NT2/D1 (cell line): ENCODE measurements at regions not wholly inside any gene's neighbourhood (a gene's known extent, or its start where the extent isn't known, plus 50 kb on each side); places are given as distances from the start of the nearest gene placed in this dataset.

Experiments
- YY1 ChIP-seq: IDR thresholded peaks from 2 replicates; pipeline ENCODE4 v1.6.1; 2011; ENCODE audit not compliant: insufficient read length, insufficient read depth
- ZNF274 ChIP-seq: IDR thresholded peaks from 2 replicates; pipeline ENCODE4 v1.6.1; 2011; ENCODE audit warnings: mild to moderate bottlenecking, low read depth, low read length

DNA sequence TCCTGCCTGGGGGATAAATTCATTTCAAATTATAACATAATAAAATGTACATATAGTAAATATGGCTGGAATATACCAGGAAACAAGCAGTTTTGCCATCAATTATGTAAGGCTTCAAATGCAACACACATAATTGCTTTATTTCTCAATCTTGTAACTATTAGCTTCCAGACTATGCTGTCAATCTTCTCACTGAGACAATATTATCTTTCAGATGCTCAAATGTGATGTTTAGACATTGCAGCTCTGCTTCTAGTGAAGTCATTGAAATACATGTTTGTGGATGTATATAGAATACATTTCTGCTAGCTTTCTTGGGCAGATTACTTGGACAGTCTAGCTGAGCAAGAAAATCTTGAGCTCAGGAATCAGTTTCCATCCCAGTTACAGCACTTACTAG lies 454.4 kb downstream of the TDRD3 start:
- TF ChIP-seq ZNF274 (no peak), YY1 (no peak)
